IMR-90 (cell line): ENCODE measurements at regions not wholly inside any gene's neighbourhood (a gene's known extent, or its start where the extent isn't known, plus 50 kb on each side); places are given as distances from the start of the nearest gene placed in this dataset.

Experiments used
- ATAC-seq: fragments of 200-7000 bp; cut with Tn5 transposase; 2 replicates; pipeline ENCODE4 v1.9.1; 2020; ENCODE audit warnings: low read depth, mild to moderate bottlenecking, moderate library complexity
- BruUV-seq: library from RNA; stranded (reverse); fragments of 400-500 nt; replicated peaks from 2 replicates; lab custom pipeline; 2021; lab: Mats Ljungman, UMichigan
- CTCF ChIA-PET: fragments of 300-600 bp; formaldehyde crosslinking; extraction: SDS; loops from one replicate; lab custom pipeline; 2021; ENCODE audit warnings: antibody characterized with exemption; lab: Yijun Ruan, JAX
- POLR2A ChIA-PET: fragments of 300-600 bp; sonication (Branson Sonifier 250); formaldehyde crosslinking; loops from one replicate; lab custom pipeline; 2022; ENCODE audit warnings: antibody characterized with exemption; ENCODE audit not compliant: unreplicated experiment; lab: Charles Lee
- DNase-seq: peaks from one replicate; pipeline ENCODE4 v3.0.0; 2013
- H2AFZ ChIP-seq: replicated peaks from 2 replicates; pipeline ENCODE3; 2013; ENCODE audit warnings: low read length, mild to moderate bottlenecking; ENCODE audit not compliant: poor library complexity
- H2AK5ac ChIP-seq: 2 replicates; pipeline ENCODE4 v1.6.1; 2013; ENCODE audit warnings: low read depth, low read length, inconsistent platforms
- H2AK9ac ChIP-seq: replicated peaks from 2 replicates; pipeline ENCODE3; 2013; ENCODE audit warnings: mild to moderate bottlenecking, low read depth, low read length, moderate library complexity; ENCODE audit not compliant: poor library complexity
- H2BK120ac ChIP-seq: 2 replicates; pipeline ENCODE4 v1.6.1; 2013; ENCODE audit warnings: low read depth, low read length, inconsistent platforms
- H2BK15ac ChIP-seq: 3 replicates; pipeline ENCODE4 v1.6.1; 2013; ENCODE audit warnings: low read depth, low read length, inconsistent platforms
- H2BK20ac ChIP-seq: 2 replicates; pipeline ENCODE4 v1.6.1; 2013; ENCODE audit warnings: low read depth, mild to moderate bottlenecking, inconsistent platforms, low read length, moderate library complexity
- H2BK5ac ChIP-seq: 2 replicates; pipeline ENCODE4 v1.6.1; 2013; ENCODE audit warnings: mild to moderate bottlenecking, low read depth, low read length, inconsistent platforms; ENCODE audit not compliant: poor library complexity, severe bottlenecking
- H3K14ac ChIP-seq: replicated peaks from 2 replicates; pipeline ENCODE4 v1.6.1; 2013; ENCODE audit warnings: low read depth, low read length, inconsistent platforms
- H3K18ac ChIP-seq: 2 replicates; pipeline ENCODE4 v1.6.1; 2013; ENCODE audit warnings: low read depth, low read length, control low read depth
- H3K23ac ChIP-seq: 2 replicates; pipeline ENCODE4 v1.6.1; 2013; ENCODE audit warnings: low read depth, low read length, inconsistent platforms
- H3K27ac ChIP-seq: 2 replicates; pipeline ENCODE4 v1.5.1; 2013; ENCODE audit warnings: mild to moderate bottlenecking, control low read depth, low read length; ENCODE audit not compliant: insufficient read depth
- H3K27me3 ChIP-seq: 2 replicates; pipeline ENCODE4 v1.6.1; 2013; ENCODE audit warnings: low read length; ENCODE audit not compliant: control insufficient read depth, insufficient read depth
- H3K36me3 ChIP-seq: 2 replicates; pipeline ENCODE4 v1.6.1; 2013; ENCODE audit warnings: low read length, mixed read lengths; ENCODE audit not compliant: control insufficient read depth, insufficient read depth
- H3K4ac ChIP-seq: 2 replicates; pipeline ENCODE4 v1.6.1; 2013; ENCODE audit warnings: low read depth, low read length, inconsistent platforms
- H3K4me1 ChIP-seq: 2 replicates; pipeline ENCODE4 v1.6.1; 2013; ENCODE audit warnings: low read length, mixed read lengths; ENCODE audit not compliant: control insufficient read depth, insufficient read depth
- H3K4me2 ChIP-seq: 2 replicates; pipeline ENCODE4 v1.6.1; 2013; ENCODE audit warnings: low read depth, mild to moderate bottlenecking, control low read depth, low read length, moderate library complexity
- H3K4me3 ChIP-seq: 2 replicates; pipeline ENCODE4 v1.5.1; 2013; ENCODE audit warnings: low read depth, mild to moderate bottlenecking, control low read depth, low read length, moderate library complexity; ENCODE audit not compliant: insufficient read depth
- H3K56ac ChIP-seq: 2 replicates; pipeline ENCODE4 v1.6.1; 2013; ENCODE audit warnings: low read length, inconsistent platforms; ENCODE audit not compliant: insufficient read depth; ENCODE audit errors: extremely low read depth
- H3K79me1 ChIP-seq, 2 experiments: 2 replicates each; pipeline ENCODE4 v1.6.1; 2013; ENCODE audit warnings: low read length in 2 of 2, inconsistent platforms in 1 of 2, low read depth in 1 of 2
- H3K9ac ChIP-seq: 2 replicates; pipeline ENCODE4 v1.6.1; 2013; ENCODE audit warnings: low read depth, low read length, control low read depth
- H3K9me1 ChIP-seq: 2 replicates; pipeline ENCODE4 v1.6.1; 2013; ENCODE audit warnings: low read length, inconsistent platforms; ENCODE audit not compliant: insufficient read depth
- H3K9me3 ChIP-seq: 2 replicates; pipeline ENCODE4 v1.6.1; 2013; ENCODE audit warnings: low read length; ENCODE audit not compliant: control insufficient read depth, insufficient read depth
- H4K20me1 ChIP-seq: 2 replicates; pipeline ENCODE4 v1.6.1; 2013; ENCODE audit warnings: low read length, inconsistent platforms; ENCODE audit not compliant: insufficient read depth
- H4K5ac ChIP-seq: 2 replicates; pipeline ENCODE4 v1.6.1; 2013; ENCODE audit warnings: mild to moderate bottlenecking, low read depth, low read length, control low read depth
- H4K8ac ChIP-seq, 2 experiments: 2 replicates each; pipeline ENCODE4 v1.6.1; 2013; ENCODE audit warnings: low read depth in 2 of 2, low read length in 2 of 2, control low read depth in 1 of 2, inconsistent platforms in 1 of 2
- H4K91ac ChIP-seq: 2 replicates; pipeline ENCODE4 v1.6.1; 2013; ENCODE audit warnings: low read depth, low read length, inconsistent platforms; ENCODE audit not compliant: insufficient read depth
- CEBPB ChIP-seq: IDR thresholded peaks from 2 replicates; pipeline ENCODE4 v1.6.1; 2012; ENCODE audit warnings: low read depth, low read length, improper control_type of control experiment
- FOS ChIP-seq: fragments of 150-350 bp; IDR thresholded peaks from 2 replicates; pipeline ENCODE4 v1.6.1; 2016; ENCODE audit warnings: low read depth, low read length
- RCOR1 ChIP-seq: IDR thresholded peaks from 2 replicates; pipeline ENCODE4 v1.6.1; 2012; ENCODE audit warnings: mild to moderate bottlenecking, low read length, improper control_type of control experiment; ENCODE audit not compliant: insufficient replicate concordance
- SMC3 ChIP-seq: fragments of 150-350 bp; IDR thresholded peaks from 2 replicates; pipeline ENCODE4 v1.6.1; 2016; ENCODE audit warnings: low read depth, mild to moderate bottlenecking, antibody characterized with exemption, low read length, moderate library complexity
- USF2 ChIP-seq: fragments of 150-350 bp; IDR thresholded peaks from 2 replicates; pipeline ENCODE4 v1.6.1; 2017; ENCODE audit warnings: mild to moderate bottlenecking, antibody characterized with exemption, low read length, low read depth
- WGBS, 2 experiments: methylation state at CpG; one replicate each; pipeline versions ENCODE4 v1.1.5 to v1.1.7; 2013; ENCODE audit warnings: missing lambda C conversion rate in 2 of 2; ENCODE audit not compliant: insufficient read length in 1 of 2; ENCODE audit errors: extremely low coverage in 2 of 2; 5-methylcytosine and 5-hydroxymethylcytosine counted together
- dilution Hi-C: fragments of 300-500 bp; cut with HindIII; formaldehyde crosslinking; loops from one replicate; pipeline ENCODE4 v1.14.3; 2018; ENCODE audit warnings: low sequenced_read_pairs; ENCODE audit not compliant: unreplicated experiment
- in situ Hi-C: fragments of 300-500 bp; cut with MboI; formaldehyde crosslinking; loops from 3 replicates; pipeline ENCODE4 v1.14.3; 2019; ENCODE audit warnings: low sequenced_read_pairs, inconsistent platforms, mixed read lengths
- intact Hi-C: fragments of 100-400 bp; cut with micrococcal nuclease; formaldehyde crosslinking; loops from 2 replicates; pipeline ENCODE4 v1.10.0; 2022

DNA sequence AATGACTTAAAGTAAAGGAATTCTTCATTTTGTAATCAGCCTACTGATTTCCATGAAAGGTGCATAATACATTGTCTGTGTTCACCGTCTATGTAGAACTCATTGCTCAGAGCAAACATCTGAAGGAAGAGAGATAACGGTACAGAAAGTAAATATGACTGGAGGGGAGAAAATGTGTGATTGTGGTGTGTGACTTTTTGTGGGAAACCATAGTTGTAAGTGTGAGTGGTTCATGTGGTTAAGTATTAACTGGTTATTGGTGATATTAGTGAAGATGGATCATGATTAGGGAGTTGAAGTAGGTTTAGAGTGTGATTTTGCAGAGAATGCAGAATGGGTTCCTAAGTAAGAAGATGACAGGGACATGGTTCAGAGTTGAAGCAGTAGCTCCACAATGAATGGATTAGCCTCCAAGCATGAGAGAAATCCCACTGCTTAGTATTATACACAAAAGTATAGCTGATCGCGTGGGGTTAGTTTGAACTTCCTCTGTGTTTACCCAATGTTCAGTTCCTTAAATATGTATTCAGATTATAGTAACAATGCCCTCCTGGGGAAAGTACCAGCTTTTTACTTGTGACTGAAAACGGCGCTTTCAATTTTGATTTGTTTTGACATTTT is 368.9 kb downstream of the UTRN start:
- BruUV-seq: no TSS peak
- no peaks in the 10 kb centered on the region for H3K36me3 ChIP-seq
- H2AK5ac ChIP-seq: no peak overlapping the region
- TF ChIP-seq FOS (no peak), USF2 (no peak), SMC3 (no peak), RCOR1 (no peak), CEBPB (no peak)
- 60% methylated on average over 1 of the region's 6 CpGs; no CpG with 5 or more reads in 1 of the 2 experiments for WGBS, 2 experiments
- no peak overlapping the region for H3K27ac ChIP-seq
- H3K14ac ChIP-seq: no peak overlapping the region
- intact Hi-C loops (no loop called here), dilution Hi-C loops (no loop called here), in situ Hi-C loops (no loop called here)
- H3K23ac ChIP-seq: no peak overlapping the region
- no peak overlapping the region for H3K9ac ChIP-seq
- no peak overlapping the region for H3K4me3 ChIP-seq
- H3K56ac ChIP-seq: peak overlapping the region; percentile 22; the same call in 1 of the 2 replicates
- no peak overlapping the region for H4K91ac ChIP-seq
- ChIA-PET CTCF (no interaction called here), POLR2A (no interaction called here)
- no peak overlapping the region for H4K5ac ChIP-seq
- no peak overlapping the region for H2BK15ac ChIP-seq
- H3K18ac ChIP-seq: no peak overlapping the region
- H3K27me3 ChIP-seq: no peaks in the 10 kb centered on the region
- no peak overlapping the region for H2BK5ac ChIP-seq
- H2BK20ac ChIP-seq: no peak overlapping the region
- DNase-seq (no peak), ATAC-seq (no peak)
- no peaks in the 10 kb centered on the region for H3K9me1 ChIP-seq
- no peak overlapping the region for H2AFZ ChIP-seq
- H4K20me1 ChIP-seq: no peaks in the 10 kb centered on the region
- H3K79me1 ChIP-seq: peaks cover 0 to 7% of the 10 kb centered on the region in 2 experiments; a peak in 3 of 4 replicates
- H3K4me1 ChIP-seq: peaks cover 4% of the 10 kb centered on the region
- no peak overlapping the region for H2AK9ac ChIP-seq
- H3K9me3 ChIP-seq: no peaks in the 10 kb centered on the region
- H3K4ac ChIP-seq: no peak overlapping the region
- H3K4me2 ChIP-seq: no peak overlapping the region
- H2BK120ac ChIP-seq: no peak overlapping the region
- no peak overlapping the region for H4K8ac ChIP-seq
